ENCODE measurements at regions not wholly inside any gene's neighbourhood (a gene's known extent, or its start where the extent isn't known, plus 50 kb on each side); places are given as distances from the start of the nearest gene placed in this dataset.

DNA sequence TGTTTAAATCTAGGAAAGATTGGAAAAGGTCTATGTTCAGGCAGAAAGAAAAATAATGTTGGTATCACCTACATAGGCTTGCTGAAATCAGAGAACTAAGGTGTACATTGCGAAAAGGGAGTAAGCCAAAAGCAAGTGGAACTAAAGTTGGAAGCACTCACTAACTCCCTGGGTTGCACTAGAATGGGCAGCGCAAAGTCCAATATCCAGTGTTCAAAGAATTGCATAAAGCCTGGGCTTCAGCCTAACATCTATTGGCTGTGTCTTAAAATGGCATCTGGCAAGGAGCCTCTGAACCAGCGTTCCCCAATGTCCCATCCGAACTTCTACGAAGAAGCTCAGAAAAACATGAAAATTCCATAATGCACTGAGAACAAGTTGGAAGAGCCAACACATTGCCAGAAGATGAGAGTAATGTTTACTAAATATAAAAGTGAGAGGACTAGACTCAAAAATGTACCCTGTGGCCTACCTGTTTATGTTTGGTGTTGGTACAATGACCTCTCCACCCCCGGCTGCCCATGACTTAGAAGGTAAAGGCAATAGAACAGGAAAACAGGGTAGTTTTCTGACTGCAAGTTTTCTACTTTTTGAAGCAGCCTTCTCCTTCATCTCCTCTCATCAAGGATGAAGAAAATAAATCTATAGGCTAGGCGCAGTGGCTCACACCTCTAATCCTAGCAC is 275.9 kb upstream of the GHITM start:
- Mint-ChIP-seq H3K9me3 (no peaks in the 10 kb centered on the region), H3K27ac (no peak overlapping the region), H3K4me3 (no peak overlapping the region), H3K36me3 (ENCODE audit: low read depth) (no peaks in the 10 kb centered on the region), H3K27me3 (ENCODE audit: low read depth) (peaks cover 7% of the 10 kb centered on the region), H3K4me1 (ENCODE audit: low read depth) (no peaks in the 10 kb centered on the region)
- CTCF ChIA-PET = interaction anchor here (1.3 kb wide), 1 partner anchor 8 kb away, joined by 7 read pairs; no protein-coding TSS in a partner anchor
- intact Hi-C loops (cut with micrococcal nuclease) = no loop called here
- DNase-seq = no peak

GRCh38 chr10:83869898-83870297 is 269.4 kb upstream of the GHITM start:
- DNase-seq = no peak
- Mint-ChIP-seq H3K4me3 (no peak overlapping the region), H3K9me3 (no peaks in the 10 kb centered on the region), H3K36me3 (ENCODE audit: low read depth) (no peaks in the 10 kb centered on the region), H3K4me1 (ENCODE audit: low read depth) (no peaks in the 10 kb centered on the region), H3K27ac (no peak overlapping the region), H3K27me3 (ENCODE audit: low read depth) (no peaks in the 10 kb centered on the region)
- CTCF ChIA-PET = interaction anchor here (2.0 to 2.3 kb wide), 3 partner anchors 12 to 44 kb away, joined by 4 to 8 read pairs (median 7); no protein-coding TSS in a partner anchor
- intact Hi-C loops (cut with micrococcal nuclease) = loop anchor here (5.0 kb wide), 1 partner anchor 1073 kb away; no protein-coding TSS in a partner anchor

DNA sequence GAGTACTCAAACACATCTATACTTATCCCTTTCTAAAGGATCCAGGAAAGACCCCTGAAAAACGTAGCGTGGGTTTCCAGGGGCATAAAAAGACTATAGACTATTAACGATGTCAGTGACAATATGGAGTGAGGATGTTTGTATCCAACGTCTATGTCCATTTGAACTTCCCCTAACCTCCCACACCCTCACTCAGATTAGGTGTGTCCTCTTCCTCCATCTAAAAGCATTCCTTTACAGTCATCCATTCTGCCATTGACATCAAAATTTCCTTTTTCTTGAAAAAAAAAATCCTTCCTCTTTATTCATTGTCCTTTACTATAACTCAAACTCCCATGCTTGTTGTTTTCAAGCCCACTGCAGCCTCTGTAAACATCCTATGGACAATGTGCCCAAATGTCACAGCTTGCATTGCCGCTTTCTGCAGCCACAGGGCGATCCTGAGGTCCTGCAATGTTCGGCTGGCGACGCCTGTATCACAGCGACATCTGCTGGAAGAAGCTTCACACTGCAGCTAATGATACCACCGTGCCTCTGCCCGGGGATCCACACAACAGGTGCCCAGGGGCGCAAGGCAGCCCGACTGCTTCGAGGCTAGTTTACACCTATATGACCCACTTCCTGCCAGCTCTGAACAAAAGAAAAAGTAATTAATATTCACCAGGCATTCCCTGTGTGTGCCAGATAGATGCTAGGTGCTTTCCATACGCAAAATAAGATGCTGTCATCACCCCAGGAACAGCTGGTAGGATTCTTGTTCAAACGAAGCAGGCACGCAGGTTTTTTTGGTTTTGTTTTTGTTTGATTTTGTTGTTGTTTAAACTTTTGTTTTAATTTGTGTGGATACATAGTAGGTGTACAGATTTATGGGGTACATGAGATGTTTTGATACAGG is 267.9 kb upstream of the GHITM start:
- DNase-seq = peak; percentile 76
- Mint-ChIP-seq H3K9me3 (no peaks in the 10 kb centered on the region), H3K27ac (no peak overlapping the region), H3K4me3 (no peak overlapping the region), H3K4me1 (ENCODE audit: low read depth) (no peaks in the 10 kb centered on the region), H3K27me3 (ENCODE audit: low read depth) (no peaks in the 10 kb centered on the region), H3K36me3 (ENCODE audit: low read depth) (no peaks in the 10 kb centered on the region)
- intact Hi-C loops (cut with micrococcal nuclease) = loop anchor here (5.0 kb wide), 1 partner anchor 1074 kb away; no protein-coding TSS in a partner anchor
- CTCF ChIA-PET = interaction anchor here (0.6 to 2.3 kb wide), 22 partner anchors 9 to 1115 kb away, joined by 3 to 18 read pairs (median 4); no protein-coding TSS in a partner anchor

DNA sequence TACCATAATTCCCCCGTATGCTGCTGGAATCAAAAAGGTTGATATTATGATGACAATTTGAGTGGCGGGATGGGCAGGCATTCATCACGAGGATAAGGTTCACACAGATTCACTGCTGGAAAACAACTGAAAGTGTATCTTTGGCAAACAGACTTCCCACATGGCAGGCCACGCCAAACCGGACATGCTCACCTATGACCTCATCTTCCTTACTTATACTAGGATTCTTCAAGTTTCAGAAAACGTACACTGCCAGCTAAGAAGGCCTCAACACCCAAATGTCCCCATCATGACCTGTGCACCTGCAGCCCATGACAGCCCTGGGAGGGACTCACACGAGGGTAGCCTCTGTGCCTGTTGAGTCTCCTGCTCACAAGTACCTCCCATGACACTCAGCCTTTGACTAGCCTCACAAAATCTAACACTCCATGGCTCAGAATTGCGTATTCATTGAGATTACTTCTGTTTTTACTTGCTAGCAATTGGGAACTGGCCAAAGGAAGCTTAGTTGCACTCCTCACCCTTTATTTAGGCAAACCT is 259.0 kb upstream of the GHITM start:
- no peak overlapping the region for H3K4me3 Mint-ChIP-seq
- intact Hi-C loops (cut with micrococcal nuclease) = no loop called here
- H3K36me3 Mint-ChIP-seq (ENCODE audit: low read depth) = no peaks in the 10 kb centered on the region
- H3K27ac Mint-ChIP-seq = no peak overlapping the region
- CTCF ChIA-PET = no interaction called here
- no peak for DNase-seq
- H3K9me3 Mint-ChIP-seq = no peaks in the 10 kb centered on the region
- no peaks in the 10 kb centered on the region for H3K4me1 Mint-ChIP-seq (ENCODE audit: low read depth)
- H3K27me3 Mint-ChIP-seq (ENCODE audit: low read depth) = no peaks in the 10 kb centered on the region

- Mint-ChIP-seq H3K4me3 (no peak overlapping the region), H3K9me3 (no peaks in the 10 kb centered on the region), H3K36me3 (ENCODE audit: low read depth) (no peaks in the 10 kb centered on the region), H3K4me1 (ENCODE audit: low read depth) (no peaks in the 10 kb centered on the region), H3K27me3 (ENCODE audit: low read depth) (no peaks in the 10 kb centered on the region), H3K27ac (no peak overlapping the region)
- CTCF ChIA-PET = no interaction called here
- DNase-seq = no peak
- intact Hi-C loops (cut with micrococcal nuclease) = no loop called here
These were observed 257.6 kb upstream of the GHITM start for GRCh38 chr10:83881661-83882060.

- no peaks in the 10 kb centered on the region for H3K4me1 Mint-ChIP-seq (ENCODE audit: low read depth)
- intact Hi-C loops (cut with micrococcal nuclease) = no loop called here
- H3K4me3 Mint-ChIP-seq = no peak overlapping the region
- CTCF ChIA-PET = interaction anchor here (1.4 kb wide), 1 partner anchor 16 kb away, joined by 6 read pairs; no protein-coding TSS in a partner anchor
- H3K36me3 Mint-ChIP-seq (ENCODE audit: low read depth) = no peaks in the 10 kb centered on the region
- H3K27me3 Mint-ChIP-seq (ENCODE audit: low read depth) = peaks cover 4% of the 10 kb centered on the region
- no peak for DNase-seq
- no peak overlapping the region for H3K27ac Mint-ChIP-seq
- no peaks in the 10 kb centered on the region for H3K9me3 Mint-ChIP-seq
These were observed 252.4 kb upstream of the GHITM start for GRCh38 chr10:83886871-83887270.

- no peak for DNase-seq
- peaks cover 4% of the 10 kb centered on the region for H3K27me3 Mint-ChIP-seq (ENCODE audit: low read depth)
- H3K4me3 Mint-ChIP-seq = no peak overlapping the region
- H3K36me3 Mint-ChIP-seq (ENCODE audit: low read depth) = no peaks in the 10 kb centered on the region
- H3K9me3 Mint-ChIP-seq = no peaks in the 10 kb centered on the region
- H3K27ac Mint-ChIP-seq = no peak overlapping the region
- no peaks in the 10 kb centered on the region for H3K4me1 Mint-ChIP-seq (ENCODE audit: low read depth)
- intact Hi-C loops (cut with micrococcal nuclease) = no loop called here
- CTCF ChIA-PET = no interaction called here
These were observed 246.6 kb upstream of the GHITM start for GRCh38 chr10:83892737-83893136.

GRCh38 chr10:83896219-83896618 is 243.1 kb upstream of the GHITM start:
- no peak overlapping the region for H3K4me3 Mint-ChIP-seq
- intact Hi-C loops (cut with micrococcal nuclease) = no loop called here
- no peaks in the 10 kb centered on the region for H3K36me3 Mint-ChIP-seq (ENCODE audit: low read depth)
- H3K27me3 Mint-ChIP-seq (ENCODE audit: low read depth) = no peaks in the 10 kb centered on the region
- no peak for DNase-seq
- no peaks in the 10 kb centered on the region for H3K4me1 Mint-ChIP-seq (ENCODE audit: low read depth)
- H3K27ac Mint-ChIP-seq = no peak overlapping the region
- H3K9me3 Mint-ChIP-seq = peaks cover 2% of the 10 kb centered on the region
- CTCF ChIA-PET = interaction anchor here (0.6 kb wide), 1 partner anchor 68 kb away, joined by 3 read pairs; no protein-coding TSS in a partner anchor

DNA sequence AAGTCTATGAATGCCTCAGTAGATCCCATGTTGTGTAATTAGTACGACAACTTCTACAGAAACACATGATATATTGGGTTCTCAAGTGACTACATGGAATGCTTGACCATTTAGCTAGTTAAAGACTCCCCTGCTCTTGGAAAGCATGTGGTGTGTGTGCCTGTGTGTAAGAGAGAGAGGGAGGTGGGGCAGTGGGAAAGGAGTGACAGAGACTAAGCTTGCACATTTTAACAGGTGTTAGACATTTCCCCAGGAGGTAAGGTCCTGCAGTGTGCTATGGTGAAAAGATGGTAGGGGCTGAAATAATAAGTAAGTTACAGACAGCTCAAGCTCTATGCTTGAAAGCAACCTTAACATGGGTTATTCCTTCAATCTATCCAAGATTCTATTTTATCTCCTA is 241.7 kb upstream of the GHITM start:
- CTCF ChIA-PET = no interaction called here
- H3K4me3 Mint-ChIP-seq = no peak overlapping the region

GRCh38 chr10:83908506-83908905 is 230.8 kb upstream of the GHITM start:
- Mint-ChIP-seq H3K36me3 (ENCODE audit: low read depth) (no peaks in the 10 kb centered on the region), H3K27me3 (ENCODE audit: low read depth) (no peaks in the 10 kb centered on the region), H3K4me1 (ENCODE audit: low read depth) (no peaks in the 10 kb centered on the region), H3K27ac (no peak overlapping the region), H3K9me3 (no peaks in the 10 kb centered on the region), H3K4me3 (no peak overlapping the region)
- intact Hi-C loops (cut with micrococcal nuclease) = no loop called here
- CTCF ChIA-PET = interaction anchor here (0.5 kb wide), 1 partner anchor 1117 kb away, joined by 3 read pairs; no protein-coding TSS in a partner anchor
- no peak for DNase-seq

More for the DNA sequence above, 241.7 kb upstream of the GHITM start:
- DNase-seq = no peak
- Mint-ChIP-seq H3K9me3 (peaks cover 2% of the 10 kb centered on the region), H3K36me3 (ENCODE audit: low read depth) (no peaks in the 10 kb centered on the region), H3K27me3 (ENCODE audit: low read depth) (no peaks in the 10 kb centered on the region), H3K27ac (no peak overlapping the region), H3K4me1 (ENCODE audit: low read depth) (no peaks in the 10 kb centered on the region)
- intact Hi-C loops (cut with micrococcal nuclease) = no loop called here

- no peaks in the 10 kb centered on the region for H3K36me3 Mint-ChIP-seq (ENCODE audit: low read depth)
- DNase-seq = no peak
- no peak overlapping the region for H3K27ac Mint-ChIP-seq
- CTCF ChIA-PET = no interaction called here
- H3K9me3 Mint-ChIP-seq = no peaks in the 10 kb centered on the region
- intact Hi-C loops (cut with micrococcal nuclease) = no loop called here
- H3K27me3 Mint-ChIP-seq (ENCODE audit: low read depth) = no peaks in the 10 kb centered on the region
- no peak overlapping the region for H3K4me3 Mint-ChIP-seq
- no peaks in the 10 kb centered on the region for H3K4me1 Mint-ChIP-seq (ENCODE audit: low read depth)
These were observed 230.3 kb upstream of the GHITM start for GRCh38 chr10:83909001-83909400.

- DNase-seq = no peak
- H3K9me3 Mint-ChIP-seq = no peaks in the 10 kb centered on the region
- intact Hi-C loops (cut with micrococcal nuclease) = no loop called here
- H3K27ac Mint-ChIP-seq = no peak overlapping the region
- no peak overlapping the region for H3K4me3 Mint-ChIP-seq
- CTCF ChIA-PET = no interaction called here
- peaks cover 5% of the 10 kb centered on the region for H3K27me3 Mint-ChIP-seq (ENCODE audit: low read depth)
- no peaks in the 10 kb centered on the region for H3K4me1 Mint-ChIP-seq (ENCODE audit: low read depth)
- H3K36me3 Mint-ChIP-seq (ENCODE audit: low read depth) = no peaks in the 10 kb centered on the region
These were observed 223.5 kb upstream of the GHITM start for GRCh38 chr10:83915801-83916200.

Measured in activated naive CD4-positive, alpha-beta T cell treated with anti-CD3 and anti-CD28 coated beads for 36 hours (primary cell).